Cerebellar cortex (tissue), 1 donor: ENCODE measurements at regions not wholly inside any gene's neighbourhood (a gene's known extent, or its start where the extent isn't known, plus 50 kb on each side); places are given as distances from the start of the nearest gene placed in this dataset.

Source experiments
- DNase-seq: peaks from one replicate; pipeline ENCODE4 v3.0.0-alpha.2; 2015; ENCODE audit warnings: low spot score

- DNase-seq: no peak
These were observed 859.3 kb upstream of the LCORL start for GRCh38 chr4:18880871-18881270.

- no peak for DNase-seq
These were observed 857.0 kb upstream of the LCORL start for GRCh38 chr4:18878561-18878960.

GRCh38 chr4:18869166-18869565 lies 847.6 kb upstream of the LCORL start:
- DNase-seq: no peak

GRCh38 chr4:18860836-18861530 lies 839.4 kb upstream of the LCORL start:
- no peak for DNase-seq

GRCh38 chr4:18859468-18859867 lies 837.9 kb upstream of the LCORL start:
- no peak for DNase-seq

GRCh38 chr4:18858229-18858922 lies 836.8 kb upstream of the LCORL start:
- no peak for DNase-seq

GRCh38 chr4:18850867-18851266 lies 829.3 kb upstream of the LCORL start:
- no peak for DNase-seq

- no peak for DNase-seq
These were observed 825.8 kb upstream of the LCORL start for GRCh38 chr4:18847249-18847890.

GRCh38 chr4:18846313-18846712 lies 824.8 kb upstream of the LCORL start:
- no peak for DNase-seq

GRCh38 chr4:18844726-18845125 lies 823.2 kb upstream of the LCORL start:
- no peak for DNase-seq

GRCh38 chr4:18842431-18842830 lies 820.9 kb upstream of the LCORL start:
- no peak for DNase-seq

- no peak for DNase-seq
These were observed 818.9 kb upstream of the LCORL start for GRCh38 chr4:18840481-18840880.

- DNase-seq: no peak
These were observed 794.8 kb upstream of the LCORL start for GRCh38 chr4:18816228-18816895.

GRCh38 chr4:18815779-18816173 lies 794.2 kb upstream of the LCORL start:
- no peak for DNase-seq

- no peak for DNase-seq
These were observed 793.7 kb upstream of the LCORL start for GRCh38 chr4:18815081-18815778.

- no peak for DNase-seq
These were observed 792.2 kb upstream of the LCORL start for GRCh38 chr4:18813771-18814170.

GRCh38 chr4:18813055-18813454 lies 791.5 kb upstream of the LCORL start:
- DNase-seq: no peak

- DNase-seq: no peak
These were observed 782.2 kb upstream of the LCORL start for GRCh38 chr4:18803781-18804180.

GRCh38 chr4:18798123-18798522 lies 776.6 kb upstream of the LCORL start:
- no peak for DNase-seq

- DNase-seq: no peak
These were observed 774.2 kb upstream of the LCORL start for GRCh38 chr4:18795794-18796193.

- no peak for DNase-seq
These were observed 755.8 kb upstream of the LCORL start for GRCh38 chr4:18777190-18777930.
